ENCODE measurements at regions not wholly inside any gene's neighbourhood (a gene's known extent, or its start where the extent isn't known, plus 50 kb on each side); places are given as distances from the start of the nearest gene placed in this dataset.

- Histone ChIP-seq H4K20me1 (ENCODE audit: insufficient read depth, low read length) (no peaks in the 10 kb centered on the region), H3K4me3 (ENCODE audit: low read depth, low read length, poor library complexity, severe bottlenecking) (no peak overlapping the region), H3K9me3 (ENCODE audit: low read length) (no peaks in the 10 kb centered on the region), H3K4me1 (ENCODE audit: insufficient read depth, low read length, poor library complexity, severe bottlenecking) (no peaks in the 10 kb centered on the region), H3K4me2 (ENCODE audit: low read length) (no peak overlapping the region), H2AFZ (ENCODE audit: low read length) (no peak overlapping the region), H3K36me3 (ENCODE audit: insufficient read depth, low read length) (no peaks in the 10 kb centered on the region), H3K9me2 (ENCODE audit: insufficient read depth, low read length) (no peaks in the 10 kb centered on the region), H3K79me2 (ENCODE audit: insufficient read depth, low read depth, low read length) (no peaks in the 10 kb centered on the region), H3K27ac (ENCODE audit: low read depth, low read length, poor library complexity, severe bottlenecking) (no peak overlapping the region)
- no TSS peak for BruUV-seq (replicated peaks)
- TF ChIP-seq EZH2phosphoT487 (IDR thresholded peaks at IDR 0.05; ENCODE audit: borderline replicate concordance, low read depth, low read length) (no peak), CTCF (conservative IDR thresholded peaks at IDR 0.05; ENCODE audit: low read length) (no peak)
- intact Hi-C loops (cut with micrococcal nuclease; ENCODE audit: unreplicated experiment), result no loop called here
- DNase-seq (ENCODE audit: low spot score), result no peak
- POLR2A ChIA-PET, result no interaction called here
- CTCF ChIA-PET (ENCODE audit: unreplicated experiment), result no interaction called here
Measured at GRCh38 chr18:42442656-42443055, 487.6 kb downstream of the PIK3C3 start.

- ChIA-PET CTCF (ENCODE audit: unreplicated experiment) (no interaction called here), POLR2A (interaction anchor here (0.6 kb wide), 1 partner anchor 162 kb away, joined by 3 read pairs; no protein-coding TSS in a partner anchor)
- Histone ChIP-seq H3K9me2 (ENCODE audit: insufficient read depth, low read length) (no peaks in the 10 kb centered on the region), H3K4me2 (ENCODE audit: low read length) (no peak overlapping the region), H3K79me2 (ENCODE audit: insufficient read depth, low read depth, low read length) (no peaks in the 10 kb centered on the region), H3K4me3 (ENCODE audit: low read depth, low read length, poor library complexity, severe bottlenecking) (no peak overlapping the region), H2AFZ (ENCODE audit: low read length) (no peak overlapping the region), H3K27ac (ENCODE audit: low read depth, low read length, poor library complexity, severe bottlenecking) (no peak overlapping the region), H3K9me3 (ENCODE audit: low read length) (no peaks in the 10 kb centered on the region), H4K20me1 (ENCODE audit: insufficient read depth, low read length) (no peaks in the 10 kb centered on the region), H3K4me1 (ENCODE audit: insufficient read depth, low read length, poor library complexity, severe bottlenecking) (no peaks in the 10 kb centered on the region), H3K36me3 (ENCODE audit: insufficient read depth, low read length) (no peaks in the 10 kb centered on the region)
- TF ChIP-seq CTCF (conservative IDR thresholded peaks at IDR 0.05; ENCODE audit: low read length) (no peak), EZH2phosphoT487 (IDR thresholded peaks at IDR 0.05; ENCODE audit: borderline replicate concordance, low read depth, low read length) (no peak)
- intact Hi-C loops (cut with micrococcal nuclease; ENCODE audit: unreplicated experiment), result no loop called here
- DNase-seq (ENCODE audit: low spot score), result no peak
- no TSS peak for BruUV-seq (replicated peaks)
Measured at GRCh38 chr18:42444349-42444748, 489.3 kb downstream of the PIK3C3 start.

- Histone ChIP-seq H3K9me2 (ENCODE audit: insufficient read depth, low read length) (no peaks in the 10 kb centered on the region), H3K4me3 (ENCODE audit: low read depth, low read length, poor library complexity, severe bottlenecking) (no peak overlapping the region), H3K4me1 (ENCODE audit: insufficient read depth, low read length, poor library complexity, severe bottlenecking) (no peaks in the 10 kb centered on the region), H4K20me1 (ENCODE audit: insufficient read depth, low read length) (no peaks in the 10 kb centered on the region), H3K27ac (ENCODE audit: low read depth, low read length, poor library complexity, severe bottlenecking) (no peak overlapping the region), H3K36me3 (ENCODE audit: insufficient read depth, low read length) (no peaks in the 10 kb centered on the region), H3K79me2 (ENCODE audit: insufficient read depth, low read depth, low read length) (no peaks in the 10 kb centered on the region), H3K9me3 (ENCODE audit: low read length) (no peaks in the 10 kb centered on the region), H2AFZ (ENCODE audit: low read length) (no peak overlapping the region), H3K4me2 (ENCODE audit: low read length) (no peak overlapping the region)
- intact Hi-C loops (cut with micrococcal nuclease; ENCODE audit: unreplicated experiment), result no loop called here
- no peak for DNase-seq (ENCODE audit: low spot score)
- TF ChIP-seq EZH2phosphoT487 (IDR thresholded peaks at IDR 0.05; ENCODE audit: borderline replicate concordance, low read depth, low read length), result no peak
- no peak for TF ChIP-seq CTCF (conservative IDR thresholded peaks at IDR 0.05; ENCODE audit: low read length)
- no TSS peak for BruUV-seq (replicated peaks)
- CTCF ChIA-PET (ENCODE audit: unreplicated experiment), result no interaction called here
- POLR2A ChIA-PET, result no interaction called here
Measured at GRCh38 chr18:42445359-42445758, 490.3 kb downstream of the PIK3C3 start.
